CD4-positive, alpha-beta T cell treated with Interleukin-10 for 1 hour (primary cell): ENCODE measurements at regions not wholly inside any gene's neighbourhood (a gene's known extent, or its start where the extent isn't known, plus 50 kb on each side); places are given as distances from the start of the nearest gene placed in this dataset.
"Not testable (repeated sequence)": the region's sequence is repeated elsewhere in the genome, so short reads cannot be mapped to it uniquely, and the experiment has no call there.

ENCODE experiments used
- DNase-seq: peaks from one replicate; pipeline ENCODE4 v3.0.0-alpha.2; 2020

- DNase-seq = no peak
These were observed 76.7 kb upstream of the RUBCNL start for GRCh38 chr13:46463719-46464118.

GRCh38 chr13:46460223-46460622, 73.2 kb upstream of the RUBCNL start:
- DNase-seq = not testable (repeated sequence)

- not testable (repeated sequence) for DNase-seq
These were observed 70.2 kb upstream of the RUBCNL start for GRCh38 chr13:46457255-46457654.

- not testable (repeated sequence) for DNase-seq
These were observed 68.9 kb upstream of the RUBCNL start for GRCh38 chr13:46455924-46456323.

- not testable (repeated sequence) for DNase-seq
These were observed 64.1 kb upstream of the RUBCNL start for GRCh38 chr13:46451145-46451544.

- DNase-seq = not testable (repeated sequence)
These were observed 62.9 kb upstream of the RUBCNL start for GRCh38 chr13:46449949-46450348.

- DNase-seq = not testable (repeated sequence)
These were observed 61.1 kb upstream of the RUBCNL start for GRCh38 chr13:46448148-46448547.

GRCh38 chr13:46437808-46438404, 50.9 kb upstream of the RUBCNL start:
- DNase-seq = not testable (repeated sequence)
